ENCODE measurements at regions not wholly inside any gene's neighbourhood (a gene's known extent, or its start where the extent isn't known, plus 50 kb on each side); places are given as distances from the start of the nearest gene placed in this dataset.

GRCh38 chr5:58075907-58076306 lies 384.0 kb downstream of the PLK2 start:
- H4K20me1 ChIP-seq (ENCODE audit: control insufficient read depth, insufficient read depth, low read depth, low read length), result no peaks in the 10 kb centered on the region
- no peak overlapping the region for H3K4me2 ChIP-seq (ENCODE audit: low read length)
- TF ChIP-seq EZH2phosphoT487 (IDR thresholded peaks at IDR 0.05; ENCODE audit: borderline replicate concordance, low read length), result no peak
- TF ChIP-seq CTCF (IDR thresholded peaks at IDR 0.05; ENCODE audit: low read depth, low read length, poor library complexity, severe bottlenecking), result no peak

GRCh38 chr5:58074717-58075116 lies 385.2 kb downstream of the PLK2 start:
- H3K79me2 ChIP-seq (ENCODE audit: control insufficient read depth, low read length), result no peaks in the 10 kb centered on the region
- TF ChIP-seq CTCF (IDR thresholded peaks at IDR 0.05; ENCODE audit: low read depth, low read length, poor library complexity, severe bottlenecking) (no peak), EZH2phosphoT487 (IDR thresholded peaks at IDR 0.05; ENCODE audit: borderline replicate concordance, low read length) (no peak)
- no peaks in the 10 kb centered on the region for H4K20me1 ChIP-seq (ENCODE audit: control insufficient read depth, insufficient read depth, low read depth, low read length)
- no peaks in the 10 kb centered on the region for H3K9me2 ChIP-seq (replicated peaks; ENCODE audit: control insufficient read depth, low read length)
- H3F3A ChIP-seq (ENCODE audit: control insufficient read depth, insufficient read depth), result no peaks in the 10 kb centered on the region
- H3K4me1 ChIP-seq (ENCODE audit: control insufficient read depth, low read length), result no peaks in the 10 kb centered on the region
- H3K4me3 ChIP-seq (ENCODE audit: low read length), result no peak overlapping the region
- H3K27me3 ChIP-seq (ENCODE audit: control insufficient read depth, low read length), result no peaks in the 10 kb centered on the region
- no peaks in the 10 kb centered on the region for H3K36me3 ChIP-seq (ENCODE audit: control insufficient read depth, low read length)
- H3K9me3 ChIP-seq (ENCODE audit: control insufficient read depth, insufficient read depth, low read length), result no peaks in the 10 kb centered on the region
- H3K4me2 ChIP-seq (ENCODE audit: low read length), result no peak overlapping the region
- H3K27ac ChIP-seq (ENCODE audit: low read depth, low read length), result no peak overlapping the region

More at GRCh38 chr5:58075907-58076306, 384.0 kb downstream of the PLK2 start:
- no peaks in the 10 kb centered on the region for H3F3A ChIP-seq (ENCODE audit: control insufficient read depth, insufficient read depth)
- H3K27me3 ChIP-seq (ENCODE audit: control insufficient read depth, low read length), result no peaks in the 10 kb centered on the region
- no peaks in the 10 kb centered on the region for H3K4me1 ChIP-seq (ENCODE audit: control insufficient read depth, low read length)
- H3K9me2 ChIP-seq (replicated peaks; ENCODE audit: control insufficient read depth, low read length), result no peaks in the 10 kb centered on the region
- no peak overlapping the region for H3K4me3 ChIP-seq (ENCODE audit: low read length)
- no peaks in the 10 kb centered on the region for H3K79me2 ChIP-seq (ENCODE audit: control insufficient read depth, low read length)
- H3K9me3 ChIP-seq (ENCODE audit: control insufficient read depth, insufficient read depth, low read length), result no peaks in the 10 kb centered on the region
- no peak overlapping the region for H3K27ac ChIP-seq (ENCODE audit: low read depth, low read length)
- H3K36me3 ChIP-seq (ENCODE audit: control insufficient read depth, low read length), result no peaks in the 10 kb centered on the region

GRCh38 chr5:58074222-58074621 lies 385.7 kb downstream of the PLK2 start:
- TF ChIP-seq EZH2phosphoT487 (IDR thresholded peaks at IDR 0.05; ENCODE audit: borderline replicate concordance, low read length) (no peak), CTCF (IDR thresholded peaks at IDR 0.05; ENCODE audit: low read depth, low read length, poor library complexity, severe bottlenecking) (no peak)
- Histone ChIP-seq H3K27me3 (ENCODE audit: control insufficient read depth, low read length) (no peaks in the 10 kb centered on the region), H3K79me2 (ENCODE audit: control insufficient read depth, low read length) (no peaks in the 10 kb centered on the region), H3K9me3 (ENCODE audit: control insufficient read depth, insufficient read depth, low read length) (no peaks in the 10 kb centered on the region), H3K4me3 (ENCODE audit: low read length) (no peak overlapping the region), H3K27ac (ENCODE audit: low read depth, low read length) (no peak overlapping the region), H3K4me1 (ENCODE audit: control insufficient read depth, low read length) (no peaks in the 10 kb centered on the region), H3K4me2 (ENCODE audit: low read length) (no peak overlapping the region), H3K36me3 (ENCODE audit: control insufficient read depth, low read length) (no peaks in the 10 kb centered on the region), H4K20me1 (ENCODE audit: control insufficient read depth, insufficient read depth, low read depth, low read length) (no peaks in the 10 kb centered on the region), H3F3A (ENCODE audit: control insufficient read depth, insufficient read depth) (no peaks in the 10 kb centered on the region), H3K9me2 (replicated peaks; ENCODE audit: control insufficient read depth, low read length) (no peaks in the 10 kb centered on the region)

GRCh38 chr5:58073243-58073642 lies 386.6 kb downstream of the PLK2 start:
- H4K20me1 ChIP-seq (ENCODE audit: control insufficient read depth, insufficient read depth, low read depth, low read length), result no peaks in the 10 kb centered on the region
- H3K36me3 ChIP-seq (ENCODE audit: control insufficient read depth, low read length), result no peaks in the 10 kb centered on the region

More at GRCh38 chr5:58073243-58073642, 386.6 kb downstream of the PLK2 start:
- no peaks in the 10 kb centered on the region for H3K79me2 ChIP-seq (ENCODE audit: control insufficient read depth, low read length)
- H3K9me2 ChIP-seq (replicated peaks; ENCODE audit: control insufficient read depth, low read length), result no peaks in the 10 kb centered on the region
- no peak overlapping the region for H3K27ac ChIP-seq (ENCODE audit: low read depth, low read length)
- no peaks in the 10 kb centered on the region for H3K27me3 ChIP-seq (ENCODE audit: control insufficient read depth, low read length)
- no peaks in the 10 kb centered on the region for H3F3A ChIP-seq (ENCODE audit: control insufficient read depth, insufficient read depth)
- no peaks in the 10 kb centered on the region for H3K9me3 ChIP-seq (ENCODE audit: control insufficient read depth, insufficient read depth, low read length)
- no peak overlapping the region for H3K4me2 ChIP-seq (ENCODE audit: low read length)
- no peak overlapping the region for H3K4me3 ChIP-seq (ENCODE audit: low read length)
- TF ChIP-seq EZH2phosphoT487 (IDR thresholded peaks at IDR 0.05; ENCODE audit: borderline replicate concordance, low read length), result no peak
- no peak for TF ChIP-seq CTCF (IDR thresholded peaks at IDR 0.05; ENCODE audit: low read depth, low read length, poor library complexity, severe bottlenecking)
- no peaks in the 10 kb centered on the region for H3K4me1 ChIP-seq (ENCODE audit: control insufficient read depth, low read length)

Data from DOHH2 (cell line).